ENCODE measurements at regions not wholly inside any gene's neighbourhood (a gene's known extent, or its start where the extent isn't known, plus 50 kb on each side); places are given as distances from the start of the nearest gene placed in this dataset.

DNA sequence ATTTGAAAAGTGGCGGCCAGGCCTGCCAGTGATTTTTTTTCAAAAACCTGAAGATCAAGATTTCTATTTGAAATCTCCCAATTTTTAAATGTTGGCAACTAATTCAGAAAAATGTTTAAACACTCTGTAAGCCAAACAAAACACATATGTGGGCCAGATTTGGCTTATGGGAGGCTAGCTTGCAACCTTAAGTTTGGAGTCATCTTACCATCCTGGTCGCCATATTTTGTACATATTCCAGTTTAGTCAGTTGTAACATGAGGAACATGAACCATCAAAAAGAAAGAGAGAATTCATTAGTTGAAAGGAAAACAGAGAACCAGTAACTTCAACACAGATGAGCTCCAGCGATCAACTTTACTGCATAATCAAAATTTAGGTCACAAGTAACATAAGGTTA is 115.4 kb downstream of the TMEM26 start:
- Histone ChIP-seq H3K4me3 (ENCODE audit: low read depth, low read length) (no peak overlapping the region), H3K27ac (no peak overlapping the region), H3K4me1 (no peaks in the 10 kb centered on the region), H3K9ac (no peak overlapping the region), H3K27me3 (ENCODE audit: control insufficient read depth, insufficient read depth, low read length) (no peaks in the 10 kb centered on the region), H2AFZ (no peak overlapping the region), H3K79me2 (no peaks in the 10 kb centered on the region), H3K9me3 (ENCODE audit: control insufficient read depth, low read length) (no peaks in the 10 kb centered on the region), H3K4me2 (ENCODE audit: low read length) (no peak overlapping the region), H3K36me3 (ENCODE audit: control insufficient read depth, insufficient read depth, low read length) (no peaks in the 10 kb centered on the region)
- TF ChIP-seq, protein P1, sequence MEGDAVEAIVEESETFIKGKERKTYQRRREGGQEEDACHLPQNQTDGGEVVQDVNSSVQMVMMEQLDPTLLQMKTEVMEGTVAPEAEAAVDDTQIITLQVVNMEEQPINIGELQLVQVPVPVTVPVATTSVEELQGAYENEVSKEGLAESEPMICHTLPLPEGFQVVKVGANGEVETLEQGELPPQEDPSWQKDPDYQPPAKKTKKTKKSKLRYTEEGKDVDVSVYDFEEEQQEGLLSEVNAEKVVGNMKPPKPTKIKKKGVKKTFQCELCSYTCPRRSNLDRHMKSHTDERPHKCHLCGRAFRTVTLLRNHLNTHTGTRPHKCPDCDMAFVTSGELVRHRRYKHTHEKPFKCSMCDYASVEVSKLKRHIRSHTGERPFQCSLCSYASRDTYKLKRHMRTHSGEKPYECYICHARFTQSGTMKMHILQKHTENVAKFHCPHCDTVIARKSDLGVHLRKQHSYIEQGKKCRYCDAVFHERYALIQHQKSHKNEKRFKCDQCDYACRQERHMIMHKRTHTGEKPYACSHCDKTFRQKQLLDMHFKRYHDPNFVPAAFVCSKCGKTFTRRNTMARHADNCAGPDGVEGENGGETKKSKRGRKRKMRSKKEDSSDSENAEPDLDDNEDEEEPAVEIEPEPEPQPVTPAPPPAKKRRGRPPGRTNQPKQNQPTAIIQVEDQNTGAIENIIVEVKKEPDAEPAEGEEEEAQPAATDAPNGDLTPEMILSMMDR (IDR thresholded peaks at IDR 0.05) = no peak

GRCh38 chr10:61336831-61337230 is 116.3 kb downstream of the TMEM26 start:
- no peak overlapping the region for H3K4me3 ChIP-seq (ENCODE audit: low read depth, low read length)
- H3K27me3 ChIP-seq (ENCODE audit: control insufficient read depth, insufficient read depth, low read length) = no peaks in the 10 kb centered on the region
- H2AFZ ChIP-seq = no peak overlapping the region
- H3K79me2 ChIP-seq = no peaks in the 10 kb centered on the region
- H3K4me2 ChIP-seq (ENCODE audit: low read length) = no peak overlapping the region
- no peaks in the 10 kb centered on the region for H3K9me3 ChIP-seq (ENCODE audit: control insufficient read depth, low read length)
- H3K27ac ChIP-seq = no peak overlapping the region
- no peaks in the 10 kb centered on the region for H3K36me3 ChIP-seq (ENCODE audit: control insufficient read depth, insufficient read depth, low read length)
- H3K9ac ChIP-seq = no peak overlapping the region
- TF ChIP-seq, protein P1 (IDR thresholded peaks at IDR 0.05) = no peak
- H3K4me1 ChIP-seq = no peaks in the 10 kb centered on the region

- Histone ChIP-seq H3K4me1 (no peaks in the 10 kb centered on the region), H3K79me2 (no peaks in the 10 kb centered on the region), H3K4me2 (ENCODE audit: low read length) (no peak overlapping the region), H3K9me3 (ENCODE audit: control insufficient read depth, low read length) (no peaks in the 10 kb centered on the region), H3K27me3 (ENCODE audit: control insufficient read depth, insufficient read depth, low read length) (no peaks in the 10 kb centered on the region), H3K9ac (no peak overlapping the region), H2AFZ (no peak overlapping the region), H3K4me3 (ENCODE audit: low read depth, low read length) (no peak overlapping the region), H3K36me3 (ENCODE audit: control insufficient read depth, insufficient read depth, low read length) (no peaks in the 10 kb centered on the region), H3K27ac (no peak overlapping the region)
- TF ChIP-seq, protein P1 (IDR thresholded peaks at IDR 0.05) = no peak
Measured at GRCh38 chr10:61335359-61335758, 117.8 kb downstream of the TMEM26 start.

DNA sequence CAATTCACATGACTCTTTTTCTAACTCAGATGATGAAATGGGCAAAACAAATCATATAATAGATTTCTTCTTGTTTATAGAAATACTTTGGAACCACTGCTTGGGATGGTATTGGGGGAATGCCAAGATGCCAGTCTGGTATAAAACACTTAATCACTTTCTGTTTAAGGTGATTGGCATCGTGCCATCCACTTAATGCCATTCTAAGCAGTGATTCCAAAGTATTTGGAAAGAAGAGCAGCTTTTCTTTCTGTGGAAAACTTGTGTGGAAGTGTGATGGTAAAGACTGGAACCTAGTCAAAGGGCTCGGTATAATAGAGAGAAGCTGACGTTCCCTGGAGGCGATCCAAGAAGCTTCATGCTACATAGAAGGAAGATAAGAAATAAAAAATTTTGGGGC is 120.6 kb downstream of the TMEM26 start:
- Histone ChIP-seq H3K36me3 (ENCODE audit: control insufficient read depth, insufficient read depth, low read length) (no peaks in the 10 kb centered on the region), H3K4me2 (ENCODE audit: low read length) (no peak overlapping the region), H3K9me3 (ENCODE audit: control insufficient read depth, low read length) (no peaks in the 10 kb centered on the region), H3K79me2 (no peaks in the 10 kb centered on the region), H2AFZ (no peak overlapping the region), H3K27me3 (ENCODE audit: control insufficient read depth, insufficient read depth, low read length) (no peaks in the 10 kb centered on the region), H3K9ac (no peak overlapping the region), H3K27ac (no peak overlapping the region), H3K4me3 (ENCODE audit: low read depth, low read length) (no peak overlapping the region), H3K4me1 (no peaks in the 10 kb centered on the region)
- TF ChIP-seq, protein P1 (IDR thresholded peaks at IDR 0.05) = no peak

DNA sequence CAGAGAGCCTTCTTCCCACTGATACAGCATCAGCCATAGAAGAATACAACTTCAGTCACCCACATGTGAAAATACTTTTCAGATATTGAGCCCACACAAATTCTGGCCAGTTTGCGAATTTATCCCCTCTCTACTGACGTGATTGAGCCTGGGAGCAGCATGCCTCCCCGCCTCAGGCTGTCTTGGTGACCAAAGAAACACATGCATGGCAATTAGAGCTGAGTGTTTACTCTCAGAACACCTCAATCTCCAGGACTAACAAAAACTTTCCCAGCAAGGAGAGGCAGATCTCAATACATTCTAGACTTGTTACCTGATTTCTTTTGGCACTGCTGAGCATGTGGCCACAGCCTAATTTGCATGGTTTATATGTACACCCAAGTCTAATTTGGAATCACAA is 122.5 kb downstream of the TMEM26 start:
- Histone ChIP-seq H3K9ac (no peak overlapping the region), H3K4me2 (ENCODE audit: low read length) (no peak overlapping the region), H3K79me2 (no peaks in the 10 kb centered on the region)

More for the DNA sequence above, 122.5 kb downstream of the TMEM26 start:
- TF ChIP-seq, protein P1 (IDR thresholded peaks at IDR 0.05) = no peak
- Histone ChIP-seq H3K4me3 (ENCODE audit: low read depth, low read length) (no peak overlapping the region), H3K27ac (no peak overlapping the region), H3K9me3 (ENCODE audit: control insufficient read depth, low read length) (no peaks in the 10 kb centered on the region), H2AFZ (no peak overlapping the region), H3K4me1 (no peaks in the 10 kb centered on the region), H3K36me3 (ENCODE audit: control insufficient read depth, insufficient read depth, low read length) (no peaks in the 10 kb centered on the region), H3K27me3 (ENCODE audit: control insufficient read depth, insufficient read depth, low read length) (no peaks in the 10 kb centered on the region)

Data from parathyroid adenoma (tissue), 2 donors.